H1 (cell line): ENCODE measurements at regions not wholly inside any gene's neighbourhood (a gene's known extent, or its start where the extent isn't known, plus 50 kb on each side); places are given as distances from the start of the nearest gene placed in this dataset.

Source experiments
- CHD2 ChIP-seq: IDR thresholded peaks from 2 replicates; pipeline ENCODE4 v1.6.1; 2012; ENCODE audit warnings: low read length, improper control_type of control experiment
- CREB1 ChIP-seq: IDR thresholded peaks from 2 replicates; pipeline ENCODE4 v1.6.1; 2012; ENCODE audit warnings: inconsistent platforms
- CTCF ChIP-seq, 3 experiments: IDR thresholded peaks; 1 replicate in 2 of 3; 2 replicates in 1 of 3; pipeline versions ENCODE4 v1.5.1 to v1.6.1; 2011; ENCODE audit warnings: low read length in 3 of 3, mild to moderate bottlenecking in 3 of 3, inconsistent platforms in 2 of 3, low read depth in 1 of 3, moderate library complexity in 1 of 3; ENCODE audit not compliant: insufficient read depth in 1 of 3; ENCODE audit errors: control extremely low read depth in 1 of 3
- EZH2 ChIP-seq: fragments of 200-600 bp; sonication (generic); IDR thresholded peaks from 2 replicates; pipeline ENCODE4 v1.7.1; 2012; ENCODE audit warnings: low read depth, mild to moderate bottlenecking, moderate library complexity, low read length, inconsistent platforms; ENCODE audit not compliant: severe bottlenecking
- GABPA ChIP-seq: IDR thresholded peaks from 2 replicates; pipeline ENCODE4 v1.6.1; 2011; ENCODE audit warnings: mild to moderate bottlenecking, low read length, moderate library complexity, borderline replicate concordance; ENCODE audit not compliant: insufficient read depth
- JUN ChIP-seq: IDR thresholded peaks from 2 replicates; pipeline ENCODE4 v1.6.1; 2011; ENCODE audit warnings: low read depth, mild to moderate bottlenecking, improper control_type of control experiment, low read length
- KDM1A ChIP-seq: fragments of 200-600, 300-600 bp; sonication (generic); IDR thresholded peaks from 2 replicates; pipeline ENCODE4 v1.7.1; 2016; ENCODE audit warnings: mild to moderate bottlenecking, low read length, borderline replicate concordance
- PHF8 ChIP-seq: fragments of 200-600 bp; sonication (generic); conservative IDR thresholded peaks from 2 replicates; pipeline ENCODE4 v1.7.1; 2012; ENCODE audit warnings: low read depth, mild to moderate bottlenecking, inconsistent platforms, low read length, moderate library complexity
- POLR2A ChIP-seq, 2 experiments: IDR thresholded peaks; 1 replicate in 1 of 2; 2 replicates in 1 of 2; pipeline ENCODE4 v1.6.1; 2011; ENCODE audit warnings: low read depth in 2 of 2, low read length in 2 of 2, mild to moderate bottlenecking in 2 of 2; ENCODE audit errors: control extremely low read depth in 1 of 2
- POLR2AphosphoS5 ChIP-seq: IDR thresholded peaks from 2 replicates; pipeline ENCODE4 v1.6.1; 2011; ENCODE audit warnings: low read depth, low read length
- RBBP5 ChIP-seq: IDR thresholded peaks from 2 replicates; pipeline ENCODE4 v1.7.1; 2012; ENCODE audit warnings: low read depth, mild to moderate bottlenecking, inconsistent platforms, low read length, moderate library complexity, borderline replicate concordance
- SUZ12 ChIP-seq: fragments of 200-600 bp; sonication (generic); IDR thresholded peaks from 2 replicates; pipeline ENCODE4 v1.6.1; 2012; ENCODE audit warnings: mild to moderate bottlenecking, inconsistent platforms, low read length, moderate library complexity, mixed read lengths
- TF ChIP-seq, protein P1 (sequence below): IDR thresholded peaks from 2 replicates; pipeline ENCODE4 v1.6.1; 2012; ENCODE audit warnings: low read length, inconsistent platforms
- TF ChIP-seq, protein P2 (sequence below): IDR thresholded peaks from 2 replicates; pipeline ENCODE4 v1.6.1; 2011; ENCODE audit warnings: low read depth, mild to moderate bottlenecking, low read length; ENCODE audit not compliant: insufficient read depth

GRCh38 chr1:194055536-194055935 lies 869.1 kb upstream of the B3GALT2 start:
- TF ChIP-seq JUN (no peak), SUZ12 (no peak), CTCF (IDR thresholded peaks at IDR 0.05; ENCODE audit: control extremely low read depth in 1 of 3, insufficient read depth in 1 of 3, low read depth in 1 of 3, low read length in 3 of 3) (no peak), PHF8 (no peak), GABPA (no peak), CHD2 (no peak), CREB1 (no peak), RBBP5 (no peak), POLR2AphosphoS5 (no peak), KDM1A (no peak), POLR2A (IDR thresholded peaks at IDR 0.05; ENCODE audit: control extremely low read depth in 1 of 2, low read depth in 2 of 2, low read length in 2 of 2) (no peak), EZH2 (no peak)
- TF ChIP-seq, protein P1, sequence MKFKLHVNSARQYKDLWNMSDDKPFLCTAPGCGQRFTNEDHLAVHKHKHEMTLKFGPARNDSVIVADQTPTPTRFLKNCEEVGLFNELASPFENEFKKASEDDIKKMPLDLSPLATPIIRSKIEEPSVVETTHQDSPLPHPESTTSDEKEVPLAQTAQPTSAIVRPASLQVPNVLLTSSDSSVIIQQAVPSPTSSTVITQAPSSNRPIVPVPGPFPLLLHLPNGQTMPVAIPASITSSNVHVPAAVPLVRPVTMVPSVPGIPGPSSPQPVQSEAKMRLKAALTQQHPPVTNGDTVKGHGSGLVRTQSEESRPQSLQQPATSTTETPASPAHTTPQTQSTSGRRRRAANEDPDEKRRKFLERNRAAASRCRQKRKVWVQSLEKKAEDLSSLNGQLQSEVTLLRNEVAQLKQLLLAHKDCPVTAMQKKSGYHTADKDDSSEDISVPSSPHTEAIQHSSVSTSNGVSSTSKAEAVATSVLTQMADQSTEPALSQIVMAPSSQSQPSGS: no peak
- TF ChIP-seq, protein P2, sequence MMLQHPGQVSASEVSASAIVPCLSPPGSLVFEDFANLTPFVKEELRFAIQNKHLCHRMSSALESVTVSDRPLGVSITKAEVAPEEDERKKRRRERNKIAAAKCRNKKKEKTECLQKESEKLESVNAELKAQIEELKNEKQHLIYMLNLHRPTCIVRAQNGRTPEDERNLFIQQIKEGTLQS: no peak
